Thyroid gland (tissue), 4 donors: ENCODE measurements at regions not wholly inside any gene's neighbourhood (a gene's known extent, or its start where the extent isn't known, plus 50 kb on each side); places are given as distances from the start of the nearest gene placed in this dataset.

Experiments used
- DNase-seq, 2 donors: peaks; one replicate each; pipeline ENCODE4 v3.0.0-alpha.2; 2019
- H3K27ac ChIP-seq, 3 donors: fragments of 200-600 bp; sonication (generic); 1 replicate in 2 of 3; 2 replicates in 1 of 3; pipeline ENCODE4 v1.5.1; 2016 to 2019; ENCODE audit warnings: mild to moderate bottlenecking in 1 of 3, moderate library complexity in 1 of 3
- H3K27me3 ChIP-seq: fragments of 200-600 bp; sonication (generic); one replicate; pipeline ENCODE4 v1.5.1; 2019
- H3K36me3 ChIP-seq, 2 donors: fragments of 200-600 bp; sonication (generic); one replicate each; pipeline ENCODE4 v1.5.1; 2016 to 2019
- H3K4me1 ChIP-seq, 2 donors: fragments of 200-600 bp; sonication (generic); one replicate each; pipeline ENCODE4 v1.5.1; 2017 to 2019
- H3K4me3 ChIP-seq, 3 donors: fragments of 200-600 bp; sonication (generic); replicated peaks in 1 of 3; 1 replicate in 2 of 3; 2 replicates in 1 of 3; pipeline ENCODE4 v1.5.1; 2016; ENCODE audit warnings: mild to moderate bottlenecking in 1 of 3
- H3K9me3 ChIP-seq: fragments of 200-600 bp; sonication (generic); one replicate; pipeline ENCODE4 v1.5.1; 2017
- CTCF ChIP-seq, 6 experiments: fragments of 200-600 bp in 3 of 6; fragments of 450-650 bp in 3 of 6; sonication (generic) in 3 of 6; IDR thresholded peaks; one replicate each; pipeline ENCODE4 v1.5.1; 2016 to 2019; ENCODE audit warnings: antibody characterized with exemption in 6 of 6, mild to moderate bottlenecking in 2 of 6, inconsistent platforms in 1 of 6, moderate library complexity in 1 of 6
- POLR2A ChIP-seq, 2 donors: fragments of 450-650 bp; IDR thresholded peaks; one replicate each; pipeline ENCODE4 v1.6.1; 2017; ENCODE audit warnings: antibody characterized with exemption in 2 of 2, mild to moderate bottlenecking in 2 of 2, moderate library complexity in 1 of 2
- WGBS, 2 donors: methylation state at CpG; one replicate each; pipeline ENCODE4 v1.1.5; 2017; 5-methylcytosine and 5-hydroxymethylcytosine counted together
- intact Hi-C: fragments of 100-400 bp; cut with DNase I; formaldehyde crosslinking; loops from one replicate; pipeline ENCODE4 v1.15.1; 2023

GRCh38 chr3:80051602-80051962 is 283.8 kb upstream of the ROBO1 start:
- Histone ChIP-seq H3K27me3 (no peaks in the 10 kb centered on the region), H3K36me3 (no peaks in the 10 kb centered on the region), H3K27ac (no peak overlapping the region), H3K4me3 (no peak overlapping the region), H3K9me3 (no peaks in the 10 kb centered on the region), H3K4me1 (no peaks in the 10 kb centered on the region)
- 92 to 100% methylated on average over 2 to 4 of the region's 7 CpGs for WGBS, 2 donors
- intact Hi-C loops, result no loop called here
- no peak for TF ChIP-seq POLR2A (IDR thresholded peaks at IDR 0.05)
- TF ChIP-seq CTCF (IDR thresholded peaks at IDR 0.05), result no peak
- DNase-seq, result no peak

- Histone ChIP-seq H3K36me3 (no peaks in the 10 kb centered on the region), H3K27ac (no peak overlapping the region), H3K9me3 (no peaks in the 10 kb centered on the region), H3K27me3 (no peaks in the 10 kb centered on the region), H3K4me1 (no peaks in the 10 kb centered on the region), H3K4me3 (no peak overlapping the region)
- intact Hi-C loops, result no loop called here
- DNase-seq, result no peak
- 90 to 95% methylated on average over 22 to 25 of the region's 34 CpGs for WGBS, 2 donors
- TF ChIP-seq POLR2A (IDR thresholded peaks at IDR 0.05), result no peak
- no peak for TF ChIP-seq CTCF (IDR thresholded peaks at IDR 0.05)
Measured at GRCh38 chr3:80050826-80051601, 283.2 kb upstream of the ROBO1 start.

GRCh38 chr3:80043226-80043625 is 275.4 kb upstream of the ROBO1 start:
- Histone ChIP-seq H3K4me3 (no peak overlapping the region), H3K9me3 (no peaks in the 10 kb centered on the region), H3K27ac (no peak overlapping the region), H3K4me1 (no peaks in the 10 kb centered on the region), H3K36me3 (no peaks in the 10 kb centered on the region), H3K27me3 (no peaks in the 10 kb centered on the region)
- TF ChIP-seq POLR2A (IDR thresholded peaks at IDR 0.05) (no peak), CTCF (IDR thresholded peaks at IDR 0.05) (no peak)
- DNase-seq, result no peak
- WGBS, 2 donors, result 90 to 93% methylated on average over 4 of the region's 4 CpGs
- intact Hi-C loops, result no loop called here

GRCh38 chr3:80040067-80040466 is 272.3 kb upstream of the ROBO1 start:
- no peak for DNase-seq
- H3K4me3 ChIP-seq, result no peak overlapping the region
- no peaks in the 10 kb centered on the region for H3K36me3 ChIP-seq
- no peaks in the 10 kb centered on the region for H3K9me3 ChIP-seq
- intact Hi-C loops, result no loop called here
- no peak overlapping the region for H3K27ac ChIP-seq
- no peaks in the 10 kb centered on the region for H3K4me1 ChIP-seq
- WGBS, 2 donors, result 35 to 62% methylated on average over 2 of the region's 2 CpGs
- TF ChIP-seq POLR2A (IDR thresholded peaks at IDR 0.05) (no peak), CTCF (IDR thresholded peaks at IDR 0.05) (no peak)
- H3K27me3 ChIP-seq, result no peaks in the 10 kb centered on the region

GRCh38 chr3:80036176-80036575 is 268.4 kb upstream of the ROBO1 start:
- H3K4me3 ChIP-seq, result no peak overlapping the region

More at GRCh38 chr3:80036176-80036575, 268.4 kb upstream of the ROBO1 start:
- Histone ChIP-seq H3K36me3 (no peaks in the 10 kb centered on the region), H3K9me3 (no peaks in the 10 kb centered on the region), H3K4me1 (no peaks in the 10 kb centered on the region), H3K27me3 (no peaks in the 10 kb centered on the region), H3K27ac (no peak overlapping the region)
- intact Hi-C loops, result no loop called here
- no peak for DNase-seq
- no peak for TF ChIP-seq POLR2A (IDR thresholded peaks at IDR 0.05)
- TF ChIP-seq CTCF (IDR thresholded peaks at IDR 0.05), result no peak
